Upper lobe of left lung (tissue), 4 donors: ENCODE measurements at regions not wholly inside any gene's neighbourhood (a gene's known extent, or its start where the extent isn't known, plus 50 kb on each side); places are given as distances from the start of the nearest gene placed in this dataset.

Source experiments
- CTCF ChIP-seq, 6 experiments: fragments of 450-650 bp in 4 of 6; fragments of 200-600 bp in 2 of 6; sonication (generic) in 2 of 6; IDR thresholded peaks; one replicate each; pipeline ENCODE4 v1.5.1; 2016 to 2019; ENCODE audit warnings: antibody characterized with exemption in 6 of 6
- EP300 ChIP-seq, 4 donors: sonication (generic); formaldehyde crosslinking; IDR thresholded peaks; one replicate each; pipeline ENCODE4 v1.5.1; 2017; ENCODE audit warnings: antibody characterized with exemption in 4 of 4, control low read depth in 2 of 4
- POLR2A ChIP-seq, 4 donors: fragments of 450-650 bp; IDR thresholded peaks; one replicate each; pipeline ENCODE4 v1.5.1; 2016 to 2017; ENCODE audit warnings: antibody characterized with exemption in 4 of 4, mild to moderate bottlenecking in 2 of 4
- POLR2AphosphoS5 ChIP-seq, 2 donors: sonication (generic); formaldehyde crosslinking; IDR thresholded peaks; one replicate each; pipeline ENCODE4 v1.5.1; 2017; ENCODE audit warnings: antibody characterized with exemption in 2 of 2

GRCh38 chr2:8196316-8196715, 485.5 kb upstream of the ID2 start:
- TF ChIP-seq CTCF (IDR thresholded peaks at IDR 0.05) (no peak), POLR2A (IDR thresholded peaks at IDR 0.05) (no peak), EP300 (IDR thresholded peaks at IDR 0.05) (no peak), POLR2AphosphoS5 (IDR thresholded peaks at IDR 0.05) (no peak)
